VCaP (cell line): ENCODE measurements at regions not wholly inside any gene's neighbourhood (a gene's known extent, or its start where the extent isn't known, plus 50 kb on each side); places are given as distances from the start of the nearest gene placed in this dataset.

Experiments used
- H3K27ac ChIP-seq: fragments of 450-650 bp; 2 replicates; pipeline ENCODE4 v1.5.1; 2017
- TF ChIP-seq, protein P1 (sequence below): fragments of 450-650 bp; conservative IDR thresholded peaks from 2 replicates; pipeline ENCODE4 v1.5.1; 2017; ENCODE audit warnings: mild to moderate bottlenecking, moderate library complexity

DNA sequence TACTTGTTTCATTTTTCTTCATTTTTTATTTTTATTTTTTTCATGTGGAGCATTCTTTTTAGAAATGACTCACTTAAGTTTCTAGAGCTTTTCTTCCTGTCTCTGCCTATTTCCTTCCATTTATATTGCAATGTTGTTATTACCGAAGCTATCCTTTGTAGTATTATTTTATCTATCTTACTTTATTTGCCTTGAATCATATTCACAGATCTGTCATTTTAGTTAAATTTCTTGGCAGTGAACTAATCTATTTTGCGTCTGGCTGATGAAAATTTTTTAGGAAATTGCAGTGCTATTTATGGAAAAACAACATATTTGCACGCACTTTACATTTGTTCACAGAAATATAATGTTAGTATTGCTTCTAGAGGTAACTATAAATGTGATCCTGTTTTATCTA lies 956.9 kb upstream of the SLC39A10 start:
- H3K27ac ChIP-seq, result no peak overlapping the region
- TF ChIP-seq, protein P1, sequence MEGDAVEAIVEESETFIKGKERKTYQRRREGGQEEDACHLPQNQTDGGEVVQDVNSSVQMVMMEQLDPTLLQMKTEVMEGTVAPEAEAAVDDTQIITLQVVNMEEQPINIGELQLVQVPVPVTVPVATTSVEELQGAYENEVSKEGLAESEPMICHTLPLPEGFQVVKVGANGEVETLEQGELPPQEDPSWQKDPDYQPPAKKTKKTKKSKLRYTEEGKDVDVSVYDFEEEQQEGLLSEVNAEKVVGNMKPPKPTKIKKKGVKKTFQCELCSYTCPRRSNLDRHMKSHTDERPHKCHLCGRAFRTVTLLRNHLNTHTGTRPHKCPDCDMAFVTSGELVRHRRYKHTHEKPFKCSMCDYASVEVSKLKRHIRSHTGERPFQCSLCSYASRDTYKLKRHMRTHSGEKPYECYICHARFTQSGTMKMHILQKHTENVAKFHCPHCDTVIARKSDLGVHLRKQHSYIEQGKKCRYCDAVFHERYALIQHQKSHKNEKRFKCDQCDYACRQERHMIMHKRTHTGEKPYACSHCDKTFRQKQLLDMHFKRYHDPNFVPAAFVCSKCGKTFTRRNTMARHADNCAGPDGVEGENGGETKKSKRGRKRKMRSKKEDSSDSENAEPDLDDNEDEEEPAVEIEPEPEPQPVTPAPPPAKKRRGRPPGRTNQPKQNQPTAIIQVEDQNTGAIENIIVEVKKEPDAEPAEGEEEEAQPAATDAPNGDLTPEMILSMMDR, result no peak

DNA sequence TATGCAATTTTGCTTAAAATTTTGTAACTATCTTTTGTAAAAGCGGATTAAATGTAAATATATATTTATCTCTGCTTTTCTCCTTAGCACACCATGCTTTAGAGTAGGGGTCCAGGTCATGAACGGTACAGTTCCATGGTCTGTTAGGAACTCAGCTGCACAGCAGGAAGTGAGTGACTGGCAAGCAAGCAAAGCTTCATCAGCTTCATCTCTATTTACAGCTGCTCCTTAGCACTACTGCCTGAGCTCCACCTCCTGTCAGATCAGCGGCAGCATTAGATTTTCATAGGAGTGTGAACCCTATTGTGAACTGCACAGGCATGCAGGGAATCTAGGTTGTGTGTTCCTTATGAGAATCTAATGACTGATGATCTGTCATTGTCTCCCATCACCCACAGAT lies 959.0 kb upstream of the SLC39A10 start:
- TF ChIP-seq, protein P1, result no peak
- H3K27ac ChIP-seq, result no peak overlapping the region; the same call in 1 of the 2 replicates

DNA sequence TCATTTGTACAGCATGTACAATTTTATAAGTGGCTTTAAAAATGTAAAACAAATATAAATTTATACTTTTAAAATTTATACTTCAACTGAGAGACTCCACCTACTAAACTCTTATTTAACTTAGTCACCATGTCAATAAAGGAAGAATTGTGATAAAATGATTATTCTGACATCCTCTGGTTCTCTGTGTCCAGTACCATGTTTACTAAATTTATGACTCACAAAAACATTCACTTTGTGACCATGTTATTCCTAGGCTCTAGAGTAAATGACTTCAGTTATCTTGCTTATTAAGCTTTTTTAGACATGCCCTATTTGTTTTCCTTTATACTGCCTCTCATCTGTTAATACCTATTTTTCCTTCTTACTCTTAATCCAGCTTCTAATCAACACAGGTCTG lies 959.6 kb upstream of the SLC39A10 start:
- H3K27ac ChIP-seq, result no peak overlapping the region; the same call in 1 of the 2 replicates

DNA sequence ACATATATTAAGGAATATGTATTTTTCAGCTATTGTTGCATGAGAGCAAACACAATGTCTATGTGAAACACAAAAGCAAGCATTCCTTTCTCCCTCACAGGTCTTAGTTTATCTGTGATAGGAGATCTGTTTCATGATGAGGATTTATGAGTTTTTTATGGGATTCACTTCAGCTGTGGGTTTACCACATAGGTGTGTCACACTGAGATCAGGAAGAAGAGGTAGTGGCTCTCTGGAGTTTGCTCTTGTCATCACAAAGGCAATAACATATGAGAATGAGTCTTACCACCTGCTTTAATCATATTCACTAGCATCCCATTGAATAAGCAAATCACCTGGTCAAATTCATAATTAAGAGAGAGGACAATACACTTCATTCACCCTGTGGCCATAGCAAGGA lies 960.3 kb upstream of the SLC39A10 start:
- TF ChIP-seq, protein P1, result no peak
- H3K27ac ChIP-seq, result no peak overlapping the region; the same call in 1 of the 2 replicates

More for the DNA sequence above, 959.6 kb upstream of the SLC39A10 start:
- TF ChIP-seq, protein P1, result no peak

DNA sequence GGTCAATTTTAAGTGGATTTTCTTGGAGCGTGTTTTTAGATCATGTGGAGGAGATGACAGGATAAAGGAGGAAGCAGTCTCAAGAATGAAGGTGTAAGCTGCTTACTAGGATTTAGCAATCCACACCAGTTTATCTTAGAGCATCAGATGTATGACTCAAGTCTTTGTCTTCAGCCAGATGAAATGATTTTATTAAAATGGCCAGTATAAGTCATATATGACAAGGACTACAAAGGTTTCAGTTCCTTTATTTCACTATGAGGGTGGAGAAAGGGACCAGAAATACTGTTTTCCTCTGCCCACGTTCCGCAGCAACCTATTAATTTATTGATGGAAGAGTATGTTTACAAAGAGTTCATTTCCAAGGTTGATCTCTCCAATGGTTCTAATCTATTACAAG lies 970.5 kb upstream of the SLC39A10 start:
- TF ChIP-seq, protein P1, result no peak
- H3K27ac ChIP-seq, result no peak overlapping the region

DNA sequence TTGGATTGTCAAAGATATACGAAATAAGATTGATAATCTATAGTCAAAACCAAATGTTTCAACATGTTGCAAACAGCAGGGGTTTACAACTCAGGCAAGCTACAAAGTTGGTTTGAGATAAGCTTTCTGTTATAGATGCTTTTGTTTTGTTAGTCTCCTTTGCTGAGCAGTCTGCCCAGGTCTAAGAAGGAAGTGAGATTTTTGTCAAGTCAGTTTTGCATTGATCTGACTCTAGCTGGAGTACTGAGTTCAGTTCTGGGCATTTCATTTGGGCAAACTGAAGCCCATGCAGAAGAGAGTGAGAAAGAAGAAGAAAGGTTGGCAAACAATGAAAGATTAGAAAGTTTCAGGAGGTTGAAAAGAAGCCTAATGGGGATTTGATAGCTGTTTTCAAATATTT lies 983.0 kb upstream of the SLC39A10 start:
- no peak overlapping the region for H3K27ac ChIP-seq
- TF ChIP-seq, protein P1, result no peak

GRCh38 chr2:194672994-194673393 lies 984.0 kb upstream of the SLC39A10 start:
- TF ChIP-seq, protein P1, result no peak
- no peak overlapping the region for H3K27ac ChIP-seq
